ENCODE measurements at regions not wholly inside any gene's neighbourhood (a gene's known extent, or its start where the extent isn't known, plus 50 kb on each side); places are given as distances from the start of the nearest gene placed in this dataset.

GRCh38 chr7:42758124-42758523 is 153.7 kb downstream of the C7orf25 start:
- no peak for DNase-seq (ENCODE audit: low read depth, low spot score)

GRCh38 chr7:42756841-42757240 is 155.0 kb downstream of the C7orf25 start:
- DNase-seq (ENCODE audit: low read depth, low spot score), result no peak

- no peak for DNase-seq (ENCODE audit: low read depth, low spot score)
These were observed 158.0 kb downstream of the C7orf25 start for GRCh38 chr7:42753811-42754363.

GRCh38 chr7:42753367-42753766 is 158.5 kb downstream of the C7orf25 start:
- DNase-seq (ENCODE audit: low read depth, low spot score), result no peak

GRCh38 chr7:42750172-42750571 is 161.7 kb downstream of the C7orf25 start:
- DNase-seq (ENCODE audit: low read depth, low spot score), result no peak

- DNase-seq (ENCODE audit: low read depth, low spot score), result no peak
These were observed 164.8 kb downstream of the C7orf25 start for GRCh38 chr7:42747044-42747443.

GRCh38 chr7:42746214-42746613 is 165.7 kb downstream of the C7orf25 start:
- DNase-seq (ENCODE audit: low read depth, low spot score), result no peak

- DNase-seq (ENCODE audit: low read depth, low spot score), result no peak
These were observed 166.4 kb downstream of the C7orf25 start for GRCh38 chr7:42745357-42746059.

GRCh38 chr7:42744746-42745145 is 167.1 kb downstream of the C7orf25 start:
- DNase-seq (ENCODE audit: low read depth, low spot score), result no peak

GRCh38 chr7:42743077-42743858 is 168.6 kb downstream of the C7orf25 start:
- no peak for DNase-seq (ENCODE audit: low read depth, low spot score)

GRCh38 chr7:42742318-42742717 is 169.6 kb downstream of the C7orf25 start:
- no peak for DNase-seq (ENCODE audit: low read depth, low spot score)

GRCh38 chr7:42740408-42740807 is 171.5 kb downstream of the C7orf25 start:
- no peak for DNase-seq (ENCODE audit: low read depth, low spot score)

GRCh38 chr7:42739638-42740037 is 172.2 kb downstream of the C7orf25 start:
- no peak for DNase-seq (ENCODE audit: low read depth, low spot score)

GRCh38 chr7:42736931-42737330 is 174.9 kb downstream of the C7orf25 start:
- DNase-seq (ENCODE audit: low read depth, low spot score), result no peak

GRCh38 chr7:42735081-42735480 is 176.8 kb downstream of the C7orf25 start:
- no peak for DNase-seq (ENCODE audit: low read depth, low spot score)

GRCh38 chr7:42734568-42734967 is 177.3 kb downstream of the C7orf25 start:
- DNase-seq (ENCODE audit: low read depth, low spot score), result no peak

- DNase-seq (ENCODE audit: low read depth, low spot score), result no peak
These were observed 178.8 kb downstream of the C7orf25 start for GRCh38 chr7:42733040-42733439.

GRCh38 chr7:42730586-42730985 is 181.3 kb downstream of the C7orf25 start:
- DNase-seq (ENCODE audit: low read depth, low spot score), result no peak

GRCh38 chr7:42729053-42729765 is 182.7 kb downstream of the C7orf25 start:
- no peak for DNase-seq (ENCODE audit: low read depth, low spot score)

- no peak for DNase-seq (ENCODE audit: low read depth, low spot score)
These were observed 184.4 kb downstream of the C7orf25 start for GRCh38 chr7:42727451-42727850.

GRCh38 chr7:42726066-42726785 is 185.6 kb downstream of the C7orf25 start:
- DNase-seq (ENCODE audit: low read depth, low spot score), result no peak

- DNase-seq (ENCODE audit: low read depth, low spot score), result no peak
These were observed 189.2 kb downstream of the C7orf25 start for GRCh38 chr7:42722716-42723115.

All from smooth muscle cell of the brain vasculature (primary cell).